ENCODE measurements at regions not wholly inside any gene's neighbourhood (a gene's known extent, or its start where the extent isn't known, plus 50 kb on each side); places are given as distances from the start of the nearest gene placed in this dataset.

- TF ChIP-seq CTCF (conservative IDR thresholded peaks at IDR 0.05) (no peak), EZH2 (IDR thresholded peaks at IDR 0.05; ENCODE audit: low read depth) (no peak)
These were observed 177.5 kb upstream of the NREP start for GRCh38 chr5:111934511-111934910.
